ENCODE measurements at regions not wholly inside any gene's neighbourhood (a gene's known extent, or its start where the extent isn't known, plus 50 kb on each side); places are given as distances from the start of the nearest gene placed in this dataset.

DNA sequence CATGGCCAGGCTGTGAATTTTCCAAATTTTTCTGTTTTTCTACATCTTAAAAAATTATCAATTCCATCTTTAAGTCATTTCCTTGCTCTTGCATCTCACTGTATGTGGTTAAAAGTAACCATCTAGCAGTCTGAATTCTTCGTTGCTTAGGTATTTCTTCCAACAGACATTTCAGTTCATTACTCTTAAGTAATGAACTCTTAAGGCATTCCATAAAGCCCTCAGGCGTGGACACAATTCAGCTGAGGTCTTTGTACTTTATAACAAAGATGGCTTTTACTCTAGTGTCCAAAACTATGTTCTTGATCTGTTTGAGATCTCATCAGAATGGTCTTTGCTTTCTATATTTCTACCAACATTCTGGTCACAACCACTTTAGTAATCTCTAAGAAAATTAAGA lies 253.9 kb upstream of the GCFC2 start:
- Histone ChIP-seq H3K27ac (ENCODE audit: insufficient read depth, low read depth, low read length) (no peak overlapping the region), H3K4me2 (ENCODE audit: insufficient read depth, low read length) (no peak overlapping the region), H4K20me1 (replicated peaks; ENCODE audit: control insufficient read depth, extremely low read depth, insufficient read depth, low read length) (no peaks in the 10 kb centered on the region), H3K4me3 (replicated peaks in 1 of 3; ENCODE audit: insufficient read depth in 1 of 3, low read depth in 1 of 3, low read length in 3 of 3) (no peak overlapping the region), H3K9ac (replicated peaks; ENCODE audit: extremely low read depth, insufficient read depth, low read length) (no peak overlapping the region), H3K27me3 (ENCODE audit: control insufficient read depth in 2 of 2, insufficient read depth in 2 of 2, low read length in 2 of 2) (no peaks in the 10 kb centered on the region), H3K9me1 (replicated peaks; ENCODE audit: control insufficient read depth, extremely low read depth, insufficient read depth, low read length) (no peaks in the 10 kb centered on the region), H2AFZ (ENCODE audit: low read depth, low read length) (no peak overlapping the region), H3K9me3 (replicated peaks; ENCODE audit: control insufficient read depth, insufficient read depth, low read length) (peaks cover 2% of the 10 kb centered on the region), H3K4me1 (ENCODE audit: control insufficient read depth, extremely low read depth, insufficient read depth, low read length) (no peaks in the 10 kb centered on the region), H3K79me2 (ENCODE audit: control insufficient read depth, insufficient read depth, low read length) (no peaks in the 10 kb centered on the region), H3K36me3 (ENCODE audit: control insufficient read depth in 2 of 2, extremely low read depth in 1 of 2, insufficient read depth in 2 of 2, low read length in 2 of 2) (no peaks in the 10 kb centered on the region)
- dilution Hi-C loops (cut with MboI; ENCODE audit: extremely low pct_ligation_motif_present, low sequenced_read_pairs) (no loop called here), intact Hi-C loops (cut with micrococcal nuclease) (no loop called here)
- POLR2A ChIA-PET = no interaction called here
- no TSS peak for BruUV-seq (replicated peaks)
- no peak for DNase-seq (ENCODE audit: low read depth, low spot score)
- no peak for FAIRE-seq
- TF ChIP-seq POLR2A (IDR thresholded peaks at IDR 0.05; ENCODE audit: low read depth, low read length) = no peak
- no peak for TF ChIP-seq POLR2AphosphoS5 (IDR thresholded peaks at IDR 0.05; ENCODE audit: insufficient read depth, low read depth, low read length)
- CTCF ChIA-PET = no interaction called here

DNA sequence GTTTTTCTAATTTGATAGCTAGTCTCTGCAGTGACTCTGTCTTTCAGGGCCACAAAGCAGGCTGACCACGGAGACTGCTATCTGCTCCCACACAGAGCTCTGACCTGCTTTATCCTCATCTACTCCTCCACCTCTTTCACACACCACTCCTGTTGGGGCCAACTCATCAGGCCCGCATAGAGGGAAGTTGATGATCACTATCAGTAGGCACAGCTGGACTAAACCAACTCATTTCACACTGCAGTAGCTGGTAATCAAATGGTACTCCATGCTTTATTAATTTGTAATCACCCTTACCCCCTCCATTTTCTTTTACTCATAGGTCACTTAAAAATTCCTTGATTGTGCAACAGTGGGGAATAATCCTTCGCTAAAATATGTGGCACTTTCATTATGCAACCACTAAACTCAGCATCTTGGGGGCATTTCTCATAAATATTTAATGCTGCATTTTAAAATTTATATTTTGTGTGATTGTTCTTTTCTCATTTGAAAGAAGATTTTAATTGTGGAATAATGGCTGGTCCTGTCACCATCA lies 249.8 kb upstream of the GCFC2 start:
- H3K27ac ChIP-seq (ENCODE audit: insufficient read depth, low read depth, low read length) = no peak overlapping the region
- no peaks in the 10 kb centered on the region for H3K36me3 ChIP-seq (ENCODE audit: control insufficient read depth in 2 of 2, extremely low read depth in 1 of 2, insufficient read depth in 2 of 2, low read length in 2 of 2)
- H3K9me3 ChIP-seq (replicated peaks; ENCODE audit: control insufficient read depth, insufficient read depth, low read length) = no peaks in the 10 kb centered on the region
- no peaks in the 10 kb centered on the region for H3K79me2 ChIP-seq (ENCODE audit: control insufficient read depth, insufficient read depth, low read length)
- H3K4me3 ChIP-seq (replicated peaks in 1 of 3; ENCODE audit: insufficient read depth in 1 of 3, low read depth in 1 of 3, low read length in 3 of 3) = no peak overlapping the region
- no peak overlapping the region for H2AFZ ChIP-seq (ENCODE audit: low read depth, low read length)
- dilution Hi-C loops (cut with MboI; ENCODE audit: extremely low pct_ligation_motif_present, low sequenced_read_pairs) = no loop called here
- no peaks in the 10 kb centered on the region for H4K20me1 ChIP-seq (replicated peaks; ENCODE audit: control insufficient read depth, extremely low read depth, insufficient read depth, low read length)
- no peak overlapping the region for H3K4me2 ChIP-seq (ENCODE audit: insufficient read depth, low read length)
- H3K9me1 ChIP-seq (replicated peaks; ENCODE audit: control insufficient read depth, extremely low read depth, insufficient read depth, low read length) = no peaks in the 10 kb centered on the region
- POLR2A ChIA-PET = no interaction called here
- FAIRE-seq = no peak
- CTCF ChIA-PET = no interaction called here
- TF ChIP-seq, protein P1, sequence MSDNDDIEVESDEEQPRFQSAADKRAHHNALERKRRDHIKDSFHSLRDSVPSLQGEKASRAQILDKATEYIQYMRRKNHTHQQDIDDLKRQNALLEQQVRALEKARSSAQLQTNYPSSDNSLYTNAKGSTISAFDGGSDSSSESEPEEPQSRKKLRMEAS (IDR thresholded peaks at IDR 0.05; ENCODE audit: insufficient read depth, insufficient read length) = no peak
- no peak for TF ChIP-seq EZH2 (IDR thresholded peaks at IDR 0.05; ENCODE audit: borderline replicate concordance, low read depth, low read length, severe bottlenecking)
- TF ChIP-seq JUN (IDR thresholded peaks at IDR 0.05; ENCODE audit: borderline replicate concordance, insufficient read depth, insufficient read length, low read depth) = no peak
- no peak for TF ChIP-seq POLR2AphosphoS5 (IDR thresholded peaks at IDR 0.05; ENCODE audit: insufficient read depth, low read depth, low read length)
- TF ChIP-seq CTCF (IDR thresholded peaks at IDR 0.05; ENCODE audit: extremely low read depth in 1 of 2, insufficient read depth in 1 of 2, low read depth in 1 of 2, low read length in 2 of 2) = no peak
- no peak for TF ChIP-seq POLR2A (IDR thresholded peaks at IDR 0.05; ENCODE audit: low read depth, low read length)
- no peak for TF ChIP-seq GATA2 (IDR thresholded peaks at IDR 0.05; ENCODE audit: insufficient read depth, insufficient read length, low read depth, low read length)
- no TSS peak for BruUV-seq (replicated peaks)
- intact Hi-C loops (cut with micrococcal nuclease) = no loop called here
- H3K4me1 ChIP-seq (ENCODE audit: control insufficient read depth, extremely low read depth, insufficient read depth, low read length) = no peaks in the 10 kb centered on the region
- H3K27me3 ChIP-seq (ENCODE audit: control insufficient read depth in 2 of 2, insufficient read depth in 2 of 2, low read length in 2 of 2) = no peaks in the 10 kb centered on the region
- no peak overlapping the region for H3K9ac ChIP-seq (replicated peaks; ENCODE audit: extremely low read depth, insufficient read depth, low read length)
- DNase-seq (ENCODE audit: low read depth, low spot score) = no peak

Measured in endothelial cell of umbilical vein (primary cell).